ENCODE measurements at regions not wholly inside any gene's neighbourhood (a gene's known extent, or its start where the extent isn't known, plus 50 kb on each side); places are given as distances from the start of the nearest gene placed in this dataset.
A peak's percentile ranks its signal among the peaks of the same experiment; 100 is the strongest.

- no peak for DNase-seq (ENCODE audit: low spot score)
- no peak for FAIRE-seq
Measured at GRCh38 chr13:100940658-100941057, 266.1 kb upstream of the TMTC4 start.

DNA sequence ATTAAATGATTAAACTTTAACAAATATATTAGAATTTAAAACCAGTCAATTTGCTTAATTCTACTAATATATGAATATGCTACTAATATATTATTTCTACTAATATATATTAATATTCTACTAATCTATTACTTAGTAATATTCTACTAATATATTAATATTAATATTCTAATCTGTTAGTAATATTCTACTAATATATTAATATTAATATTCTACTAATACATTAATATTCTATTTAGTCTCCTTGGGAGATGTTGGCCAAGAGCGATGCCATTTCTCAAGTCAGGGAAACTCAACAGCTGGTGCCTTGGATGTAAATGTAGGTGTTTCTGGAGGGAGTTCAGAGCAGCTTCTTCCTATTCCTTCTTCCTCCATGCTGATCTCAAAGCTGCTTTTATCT, 259.2 kb upstream of the TMTC4 start:
- FAIRE-seq (no peak), DNase-seq (ENCODE audit: low spot score) (no peak)

GRCh38 chr13:100922599-100922998, 248.0 kb upstream of the TMTC4 start:
- no peak for FAIRE-seq

DNA sequence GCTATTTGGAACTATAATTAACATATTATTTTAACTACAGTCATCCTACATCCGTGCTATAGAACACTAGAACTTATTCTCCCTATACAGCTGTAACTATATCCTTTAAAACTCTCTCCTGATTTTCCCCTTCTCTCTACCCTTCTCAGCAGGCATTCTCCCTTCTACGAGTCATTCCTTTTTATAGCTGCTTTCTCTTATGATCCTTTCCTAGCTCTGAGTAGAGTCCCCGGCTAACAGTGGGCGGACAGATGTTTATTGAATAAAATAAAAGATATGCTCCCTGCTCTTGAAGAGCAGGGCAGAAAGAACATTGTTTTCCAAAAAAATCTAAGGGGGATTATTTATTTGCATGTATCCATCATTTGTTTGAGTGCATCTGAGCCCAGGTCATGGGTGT, 246.5 kb upstream of the TMTC4 start:
- DNase-seq (ENCODE audit: low spot score) (no peak), FAIRE-seq (no peak)

More at GRCh38 chr13:100922599-100922998, 248.0 kb upstream of the TMTC4 start:
- no peak for DNase-seq (ENCODE audit: low spot score)

GRCh38 chr13:100917011-100917410, 242.4 kb upstream of the TMTC4 start:
- FAIRE-seq (no peak), DNase-seq (ENCODE audit: low spot score) (no peak)

DNA sequence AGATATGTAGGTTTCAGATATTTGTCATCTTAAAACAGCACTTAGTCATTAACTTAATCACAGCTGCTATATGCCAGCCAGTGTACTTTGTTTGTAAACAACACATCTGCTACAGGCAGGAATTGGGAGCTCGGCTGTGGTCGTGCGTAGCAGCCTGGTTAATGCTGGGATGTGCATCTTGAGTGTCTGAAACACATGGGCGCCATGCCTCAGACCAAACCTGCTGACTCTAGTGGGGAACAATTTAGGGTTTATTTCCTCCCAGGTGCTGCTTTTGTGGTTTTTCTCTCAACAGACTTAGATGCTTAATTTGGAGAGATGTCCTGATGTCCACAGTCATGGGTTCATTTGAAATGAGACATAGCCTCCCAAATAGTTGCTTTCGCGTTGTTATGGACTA, 238.5 kb upstream of the TMTC4 start:
- no peak for FAIRE-seq
- DNase-seq (ENCODE audit: low spot score) = no peak

DNA sequence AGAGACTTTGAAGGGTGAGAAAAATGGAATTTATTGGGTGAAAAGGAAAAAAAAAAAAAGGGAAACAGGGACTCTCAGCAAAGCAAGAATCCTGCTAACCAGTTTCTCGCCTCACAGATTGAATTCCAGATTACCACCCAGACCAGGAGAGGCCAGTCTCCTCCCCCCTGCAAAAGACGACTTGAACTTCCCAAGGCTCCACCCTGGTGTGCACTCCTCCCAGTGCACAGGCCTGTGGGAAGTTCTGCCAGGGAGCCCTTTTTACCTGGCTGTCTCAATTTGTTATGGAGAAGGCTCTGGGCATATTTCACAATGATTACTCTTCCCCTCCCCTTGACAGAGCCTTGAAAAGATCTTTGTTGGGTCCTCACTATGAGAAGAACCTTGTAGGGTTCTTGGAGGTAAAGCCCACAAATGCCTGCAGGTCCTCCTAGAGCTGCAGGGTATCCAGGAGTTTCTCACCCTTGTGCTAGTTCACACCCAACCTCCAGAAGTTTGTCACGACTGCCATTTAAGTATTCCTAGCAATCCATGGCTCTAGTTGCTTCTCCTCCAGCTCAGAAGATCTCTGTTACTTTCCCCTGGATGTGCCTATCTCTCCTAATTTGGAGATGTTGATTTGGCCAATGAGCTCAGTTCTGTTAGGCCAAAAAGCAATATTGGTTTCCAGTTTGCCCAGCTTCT, 229.8 kb upstream of the TMTC4 start:
- FAIRE-seq (no peak), DNase-seq (ENCODE audit: low spot score) (no peak)

DNA sequence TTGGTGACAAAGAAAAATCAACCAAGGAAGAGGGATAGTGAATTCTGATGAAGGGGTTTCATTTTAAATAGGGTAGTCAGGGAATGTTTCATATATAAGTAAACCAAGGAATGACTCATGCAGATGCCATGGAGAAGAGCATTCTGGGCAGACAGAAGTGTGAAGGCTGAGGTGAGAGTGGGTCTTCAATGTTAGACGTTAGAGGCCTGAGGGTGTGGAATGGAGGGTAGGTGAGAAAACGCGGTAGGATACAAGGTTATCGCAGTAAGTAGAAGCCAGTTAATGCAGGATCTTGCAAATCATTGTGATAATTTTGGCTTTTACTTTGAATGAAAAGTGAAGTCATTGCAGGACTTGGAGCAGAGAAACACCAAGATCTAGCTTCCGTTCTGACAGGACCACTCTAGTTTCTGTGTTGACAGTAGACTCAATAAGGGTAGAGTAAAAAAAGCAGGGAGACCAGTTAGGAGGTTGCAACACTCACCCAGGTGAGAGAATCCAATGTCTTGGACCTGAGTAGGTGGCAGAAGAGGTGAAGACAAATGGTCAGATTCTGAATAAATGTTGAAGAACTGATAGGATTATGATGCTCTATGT, 225.2 kb upstream of the TMTC4 start:
- no peak for FAIRE-seq
- no peak for DNase-seq (ENCODE audit: low spot score)

DNA sequence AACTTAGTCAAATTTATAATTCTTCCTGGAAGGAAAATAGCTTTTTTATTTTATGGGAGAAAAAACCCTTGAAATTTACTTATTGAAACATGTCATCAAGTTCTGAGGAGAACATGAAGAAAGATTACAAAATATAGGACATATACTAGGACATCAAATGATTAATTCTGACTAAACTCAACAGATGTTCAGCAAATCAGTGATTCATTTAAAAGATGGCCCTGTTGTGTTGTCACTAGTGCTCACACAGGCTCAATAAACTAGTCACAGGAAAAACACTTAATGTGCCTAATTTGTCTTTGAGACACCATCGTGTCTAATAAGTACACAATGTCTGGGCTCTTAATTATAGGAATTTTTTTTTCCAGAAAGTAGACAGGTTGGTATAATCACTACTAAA, 223.8 kb upstream of the TMTC4 start:
- no peak for DNase-seq (ENCODE audit: low spot score)
- no peak for FAIRE-seq

DNA sequence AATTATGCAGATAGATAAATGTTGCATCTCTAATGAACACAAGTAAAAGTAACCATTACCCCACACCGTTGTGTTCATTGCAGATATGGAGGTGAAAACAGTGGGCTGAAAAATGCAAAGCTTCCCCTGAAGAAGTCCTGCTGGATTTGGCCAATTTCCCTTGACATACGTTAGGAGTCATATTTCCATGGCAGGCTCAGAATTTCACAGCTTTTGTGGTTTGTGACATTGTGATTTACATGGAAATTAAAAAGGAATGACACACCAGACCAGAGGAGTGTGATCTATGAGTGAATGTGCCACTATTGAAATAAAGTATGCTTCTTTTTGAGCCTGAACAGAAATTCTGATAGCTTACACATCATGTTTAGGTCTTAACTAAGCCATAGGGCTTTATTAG, 221.1 kb upstream of the TMTC4 start:
- DNase-seq (ENCODE audit: low spot score) (no peak), FAIRE-seq (no peak)

GRCh38 chr13:100892981-100893380, 218.4 kb upstream of the TMTC4 start:
- DNase-seq (ENCODE audit: low spot score) (no peak), FAIRE-seq (no peak)

DNA sequence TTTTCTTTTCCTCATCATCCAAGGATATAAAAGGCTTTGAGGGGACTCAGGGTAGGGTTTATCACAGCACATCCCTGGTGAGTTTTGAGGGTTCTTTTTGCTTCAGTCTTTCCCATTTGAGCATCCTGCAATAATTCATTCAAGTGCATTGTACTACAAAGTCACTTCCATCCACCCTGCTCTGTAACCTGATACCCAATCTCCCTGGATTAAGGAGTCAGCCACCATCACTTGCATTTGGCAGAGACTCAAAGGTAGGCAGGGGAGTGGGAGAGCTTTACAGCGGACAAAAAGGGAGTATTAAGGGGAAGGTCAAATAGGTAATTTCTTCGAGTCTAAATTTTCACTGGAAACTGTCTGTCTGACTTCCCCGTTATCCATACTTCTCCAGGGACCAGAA, 216.1 kb upstream of the TMTC4 start:
- FAIRE-seq (no peak), DNase-seq (ENCODE audit: low spot score) (no peak)

- peak; percentile 22 for DNase-seq (ENCODE audit: low spot score)
- FAIRE-seq = no peak
Measured at GRCh38 chr13:100887729-100888151, 213.1 kb upstream of the TMTC4 start.

GRCh38 chr13:100883453-100883852, 208.9 kb upstream of the TMTC4 start:
- FAIRE-seq = no peak
- DNase-seq (ENCODE audit: low spot score) = no peak

GRCh38 chr13:100881291-100881864, 206.8 kb upstream of the TMTC4 start:
- FAIRE-seq = no peak
- DNase-seq (ENCODE audit: low spot score) = no peak

GRCh38 chr13:100880166-100880565, 205.6 kb upstream of the TMTC4 start:
- no peak for FAIRE-seq
- no peak for DNase-seq (ENCODE audit: low spot score)

- no peak for DNase-seq (ENCODE audit: low spot score)
- FAIRE-seq = no peak
Measured at GRCh38 chr13:100879255-100879654, 204.7 kb upstream of the TMTC4 start.

- no peak for DNase-seq (ENCODE audit: low spot score)
- no peak for FAIRE-seq
Measured at GRCh38 chr13:100876044-100876403, 201.4 kb upstream of the TMTC4 start.

- FAIRE-seq (no peak), DNase-seq (ENCODE audit: low spot score) (peak; percentile 42)
Measured at GRCh38 chr13:100875392-100876043, 200.9 kb upstream of the TMTC4 start.

DNA sequence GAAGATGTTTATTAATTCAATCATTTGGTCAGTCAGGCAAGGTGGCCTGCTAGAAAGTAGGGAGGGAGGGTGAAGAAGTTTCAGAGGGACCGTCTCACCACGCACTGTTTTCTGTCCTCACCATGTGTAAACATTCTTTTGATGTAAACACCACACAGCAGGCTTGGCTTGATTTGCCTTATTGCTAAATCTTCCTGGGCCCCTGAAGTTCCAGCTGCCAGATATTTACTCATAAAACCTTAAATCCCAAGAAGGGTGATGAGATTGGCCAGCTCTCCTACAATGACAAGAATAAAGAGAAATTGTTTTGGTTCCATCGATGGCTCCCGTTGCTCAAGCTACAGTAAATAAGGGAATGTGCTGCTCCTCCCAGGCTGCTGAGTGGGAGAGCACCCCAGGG, 198.2 kb upstream of the TMTC4 start:
- DNase-seq (ENCODE audit: low spot score) (no peak), FAIRE-seq (no peak)

DNA sequence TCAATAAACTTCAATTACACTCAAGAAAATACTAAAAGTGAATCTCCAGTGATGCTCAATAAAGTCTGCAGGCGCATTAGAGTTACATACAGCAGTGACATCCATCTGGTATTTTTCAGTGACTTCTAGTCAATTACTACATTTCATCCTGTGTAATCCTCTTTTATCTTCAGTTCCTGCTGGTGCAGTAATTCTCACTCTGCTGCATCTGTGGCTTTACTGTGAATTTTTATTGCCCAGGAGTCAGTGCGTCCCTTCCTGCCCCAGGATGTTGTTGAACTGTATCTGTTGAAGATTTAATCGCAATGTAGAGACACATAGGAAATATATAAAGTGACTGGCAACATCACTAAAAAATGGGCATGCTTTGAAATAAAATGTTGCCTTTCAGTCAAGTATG, 196.3 kb upstream of the TMTC4 start:
- DNase-seq (ENCODE audit: low spot score) = no peak
- no peak for FAIRE-seq

GRCh38 chr13:100860866-100861265, 186.3 kb upstream of the TMTC4 start:
- no peak for FAIRE-seq
- DNase-seq (ENCODE audit: low spot score) = no peak

GRCh38 chr13:100859861-100860260, 185.3 kb upstream of the TMTC4 start:
- DNase-seq (ENCODE audit: low spot score) (no peak), FAIRE-seq (no peak)
